GM11168 (cell line): ENCODE measurements at regions not wholly inside any gene's neighbourhood (a gene's known extent, or its start where the extent isn't known, plus 50 kb on each side); places are given as distances from the start of the nearest gene placed in this dataset.

Experiments used
- in situ Hi-C: fragments of 300-500 bp; cut with MboI; formaldehyde crosslinking; loops from one replicate; pipeline ENCODE4 v1.12.0; 2022; ENCODE audit warnings: low sequenced_read_pairs; ENCODE audit not compliant: unreplicated experiment

DNA sequence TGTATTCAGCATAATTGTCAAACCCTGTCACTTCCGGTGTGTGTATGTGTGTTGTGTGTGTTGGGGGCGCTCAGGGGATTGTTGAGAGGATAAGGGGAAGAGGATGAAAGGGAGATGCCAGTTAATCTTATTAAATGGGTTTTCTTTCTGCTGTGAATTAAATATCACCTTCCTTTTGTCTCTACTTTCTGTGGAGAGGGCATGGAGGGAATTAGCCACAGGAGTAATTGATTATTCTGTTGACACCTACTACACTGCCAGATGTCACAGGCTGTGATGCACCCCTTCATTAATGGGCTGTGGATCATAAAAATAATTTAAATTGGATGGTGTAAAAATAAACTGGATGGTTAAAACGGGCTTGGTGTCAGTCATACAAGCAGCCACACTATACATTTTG lies 311.9 kb downstream of the MDFIC start:
- in situ Hi-C loops, result no loop called here

DNA sequence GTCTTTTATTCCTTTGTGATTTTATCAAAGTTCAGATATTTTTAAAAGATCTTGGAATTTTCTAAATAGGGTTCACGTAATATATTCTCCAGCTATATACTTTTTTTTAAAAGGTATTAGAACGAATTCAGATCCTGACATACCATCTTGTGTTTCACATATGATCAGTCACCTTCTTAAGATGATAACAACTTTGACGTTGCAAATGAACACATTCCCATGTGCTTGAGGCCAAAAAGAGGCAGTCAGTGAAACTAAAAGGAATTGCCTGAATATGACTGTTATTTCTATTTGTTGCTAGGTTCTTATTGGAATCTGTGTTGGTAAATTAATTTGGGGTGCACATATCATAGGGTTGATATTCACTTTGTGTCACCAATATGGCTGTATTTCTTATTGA lies 310.1 kb downstream of the MDFIC start:
- in situ Hi-C loops, result no loop called here

DNA sequence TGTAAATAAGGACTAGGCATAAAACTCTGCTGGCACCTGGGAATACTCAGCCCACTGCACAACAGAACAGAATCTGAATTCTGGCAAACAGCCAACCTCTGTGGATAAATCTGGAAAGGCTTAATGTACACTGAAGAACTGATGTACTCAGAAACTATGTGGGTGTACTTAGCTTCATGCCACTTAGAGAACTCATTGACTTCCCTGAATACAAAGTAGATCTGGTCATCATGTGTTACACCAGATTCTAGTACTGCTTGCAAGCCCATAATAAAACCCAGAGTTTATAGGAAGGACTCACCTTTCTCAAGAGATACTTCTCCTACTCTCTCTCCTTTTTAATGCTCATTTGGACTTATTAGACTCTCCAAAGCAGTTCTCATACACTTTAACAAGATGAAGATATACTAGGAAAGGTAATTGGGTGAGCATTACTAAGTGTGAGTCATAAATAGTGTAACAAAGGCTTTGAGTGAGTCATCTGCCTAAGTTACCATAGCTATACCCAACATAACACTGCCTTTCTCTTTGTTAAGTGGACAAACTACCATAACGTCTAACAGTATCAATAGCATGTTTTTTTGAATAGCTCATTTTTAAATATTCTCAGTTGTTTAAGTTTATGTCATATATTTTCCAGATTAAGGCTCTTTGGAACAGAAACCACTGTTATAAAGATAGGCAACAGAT lies 309.1 kb downstream of the MDFIC start:
- in situ Hi-C loops, result no loop called here

DNA sequence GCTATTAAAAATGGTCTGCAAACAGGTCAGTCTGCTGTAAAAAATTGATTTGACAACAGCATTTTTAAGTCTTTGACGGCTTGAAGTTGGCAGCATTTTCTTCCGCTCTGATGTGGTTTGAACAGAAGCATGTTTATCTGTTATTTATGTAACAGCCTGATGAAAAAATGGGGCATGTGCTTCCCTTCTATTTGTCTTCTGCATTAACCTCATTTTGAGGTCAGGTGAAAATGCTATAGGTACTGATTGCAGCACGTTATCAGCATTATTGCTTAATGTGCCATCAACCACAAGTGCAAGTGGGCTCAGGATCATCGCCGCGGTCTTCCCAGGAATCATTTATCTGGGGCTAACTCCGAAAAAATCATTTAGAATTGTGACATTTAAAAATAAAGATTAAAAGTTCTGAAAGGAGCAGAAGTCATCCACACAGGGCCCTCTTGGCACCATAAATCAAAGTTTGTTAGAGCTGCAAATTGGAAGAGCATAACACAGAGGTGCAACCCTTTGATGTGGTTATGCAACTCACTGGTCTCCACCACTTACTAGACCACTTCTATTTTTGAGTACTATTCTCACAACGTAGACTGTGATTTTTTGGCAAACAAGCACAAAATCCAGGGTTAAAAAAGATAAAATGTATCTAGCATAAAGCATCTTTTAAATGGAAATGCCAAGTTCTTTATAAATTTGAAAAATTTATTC lies 307.7 kb downstream of the MDFIC start:
- in situ Hi-C loops, result no loop called here

DNA sequence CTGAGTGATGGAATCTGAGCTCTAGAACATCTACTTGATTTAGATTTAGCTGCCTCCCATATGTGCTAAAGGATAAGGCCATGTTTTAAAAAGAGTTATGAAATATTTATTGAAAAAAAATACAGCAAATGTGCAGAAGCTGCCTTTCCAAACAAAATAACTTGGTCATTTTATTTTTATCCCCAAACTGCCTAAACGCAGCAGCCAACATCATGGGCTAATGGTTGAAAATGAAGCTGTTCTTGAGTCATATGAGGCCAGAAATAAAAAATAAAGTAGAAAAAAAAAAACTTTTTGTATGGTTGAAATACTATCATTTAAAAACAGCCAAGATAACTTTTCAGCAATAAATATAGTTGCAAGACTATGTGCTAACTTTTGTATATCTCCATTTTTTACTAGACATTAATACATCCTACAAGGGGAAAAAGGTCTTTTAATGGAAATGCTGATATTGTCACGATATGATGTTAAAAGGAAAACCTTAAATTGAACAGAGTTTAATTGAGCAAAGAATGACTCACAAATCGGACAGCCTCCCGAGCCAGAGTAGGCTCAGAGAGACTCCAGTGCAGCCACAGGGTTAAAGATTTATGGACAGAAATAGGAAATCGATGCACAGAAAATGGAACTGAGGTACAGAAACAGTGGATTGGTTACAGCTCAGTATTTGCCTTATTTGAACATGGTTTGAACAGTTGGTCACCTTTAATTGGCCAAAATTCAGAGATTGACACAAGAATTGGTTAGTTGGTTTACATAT lies 305.8 kb downstream of the MDFIC start:
- in situ Hi-C loops, result no loop called here

DNA sequence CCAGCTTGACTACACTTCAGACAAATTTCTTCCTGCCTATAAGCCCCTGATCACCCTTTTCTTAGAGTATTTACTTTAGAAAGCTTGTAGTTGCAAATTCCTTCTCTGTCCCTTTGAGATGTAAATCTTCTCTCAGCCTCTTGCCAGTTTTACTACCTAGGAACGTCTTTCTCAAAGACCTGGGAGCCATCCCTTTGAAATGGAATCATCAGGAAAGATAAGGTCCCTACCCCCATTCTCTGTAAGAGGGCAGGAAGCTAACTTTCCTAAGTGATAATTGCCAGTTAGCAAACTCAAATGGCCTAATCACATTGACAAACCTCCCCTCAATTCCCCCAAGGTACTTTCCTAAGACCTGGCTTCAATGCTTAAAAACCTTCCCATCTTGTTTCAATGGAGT lies 304.5 kb downstream of the MDFIC start:
- in situ Hi-C loops, result no loop called here

DNA sequence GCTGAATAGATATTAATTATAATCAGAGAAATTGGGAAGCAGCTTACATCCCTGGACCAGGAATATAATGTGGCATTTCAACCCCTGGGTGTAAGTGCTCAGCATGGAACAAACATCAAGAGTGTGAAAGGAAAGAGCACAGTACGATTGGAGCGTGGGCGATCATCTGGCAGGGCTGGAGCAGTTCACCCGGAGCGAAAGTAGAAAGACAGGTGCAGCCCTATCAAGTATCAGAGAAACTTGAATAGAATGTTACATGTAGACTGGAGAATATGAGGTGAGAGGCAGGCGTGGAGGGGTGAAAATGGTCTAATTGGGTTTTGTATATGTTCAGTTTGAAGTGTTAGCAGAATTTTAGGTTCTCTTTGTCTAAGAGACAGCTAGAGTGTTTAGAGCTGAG lies 303.0 kb downstream of the MDFIC start:
- in situ Hi-C loops, result loop anchor here (25.0 kb wide), 1 partner anchor 363 kb away; no protein-coding TSS in a partner anchor

DNA sequence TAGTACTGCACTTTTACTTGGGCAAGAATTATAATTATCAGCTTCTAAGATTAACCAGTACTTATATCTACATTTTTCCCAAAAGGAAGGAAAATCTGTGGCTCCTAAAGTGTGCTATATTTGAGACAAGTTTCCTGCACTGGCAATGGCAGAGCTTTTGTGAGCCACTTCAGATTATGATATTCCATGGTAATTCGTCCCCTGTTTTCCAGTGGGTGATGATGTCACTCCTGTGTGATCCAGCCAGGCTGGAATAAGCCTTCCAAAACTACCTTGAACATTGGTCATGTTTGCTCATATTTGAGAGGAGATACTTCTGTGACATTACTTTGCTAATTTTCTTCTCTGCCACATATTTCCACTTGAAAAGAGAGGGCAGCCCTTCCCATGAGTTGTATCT lies 302.1 kb downstream of the MDFIC start:
- in situ Hi-C loops, result loop anchor here (25.0 kb wide), 1 partner anchor 362 kb away; no protein-coding TSS in a partner anchor

DNA sequence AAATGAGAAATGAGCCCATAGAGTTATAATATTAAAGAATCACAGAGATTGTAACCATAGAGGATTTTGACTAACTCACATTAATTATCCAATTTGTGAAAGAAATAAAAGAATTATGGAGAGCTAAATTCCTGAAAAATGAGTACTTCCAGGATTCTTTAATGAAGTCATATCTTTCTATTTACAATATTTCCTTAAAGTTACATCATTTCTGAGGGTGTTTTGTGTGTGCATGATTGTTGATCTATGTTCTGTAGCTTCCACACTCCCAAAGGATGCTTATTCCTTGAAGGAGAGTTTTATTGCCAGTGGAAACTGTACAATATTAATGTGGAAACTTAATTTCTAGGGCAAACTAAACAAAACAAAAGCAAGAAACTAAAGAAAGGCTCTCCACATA lies 299.6 kb downstream of the MDFIC start:
- in situ Hi-C loops, result loop anchor here (25.0 kb wide), 1 partner anchor 359 kb away; no protein-coding TSS in a partner anchor

DNA sequence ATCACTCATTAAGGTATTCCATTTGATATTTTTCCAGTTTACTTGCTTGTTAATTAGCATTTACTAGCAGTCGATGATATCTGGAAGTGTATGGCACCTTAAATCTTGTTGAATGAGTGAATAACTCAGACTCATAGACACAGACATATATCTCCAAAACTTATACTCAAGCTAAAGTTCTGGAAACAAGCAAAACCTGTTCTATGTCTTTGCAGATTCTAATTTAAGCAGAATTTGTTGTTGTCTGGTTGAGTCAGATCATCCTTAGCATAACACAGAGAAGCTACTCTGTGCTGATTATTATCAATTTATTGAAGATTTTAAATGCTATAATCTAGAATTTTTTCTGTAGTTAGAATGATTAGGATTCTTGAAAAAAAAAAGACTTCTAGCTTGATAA lies 296.2 kb downstream of the MDFIC start:
- in situ Hi-C loops, result loop anchor here (25.0 kb wide), 1 partner anchor 356 kb away; no protein-coding TSS in a partner anchor

DNA sequence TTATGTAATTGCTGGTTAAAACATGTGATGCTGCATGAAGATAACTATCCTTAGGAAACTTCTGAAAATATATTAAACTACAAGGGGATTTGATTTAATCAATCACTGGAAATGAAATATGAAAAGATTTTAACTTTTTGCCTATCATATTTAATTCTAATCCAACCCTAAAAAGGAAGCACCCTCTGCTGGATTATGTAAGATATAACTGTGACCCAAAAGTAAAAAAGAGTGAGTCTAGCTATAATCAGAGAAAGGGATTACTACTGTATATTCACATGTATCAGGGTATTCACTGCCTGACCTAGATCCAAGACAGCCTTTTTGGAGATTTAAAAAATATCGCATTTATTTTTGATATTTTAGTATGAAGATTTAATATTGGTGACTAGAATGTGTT lies 295.5 kb downstream of the MDFIC start:
- in situ Hi-C loops, result loop anchor here (25.0 kb wide), 1 partner anchor 355 kb away; no protein-coding TSS in a partner anchor

DNA sequence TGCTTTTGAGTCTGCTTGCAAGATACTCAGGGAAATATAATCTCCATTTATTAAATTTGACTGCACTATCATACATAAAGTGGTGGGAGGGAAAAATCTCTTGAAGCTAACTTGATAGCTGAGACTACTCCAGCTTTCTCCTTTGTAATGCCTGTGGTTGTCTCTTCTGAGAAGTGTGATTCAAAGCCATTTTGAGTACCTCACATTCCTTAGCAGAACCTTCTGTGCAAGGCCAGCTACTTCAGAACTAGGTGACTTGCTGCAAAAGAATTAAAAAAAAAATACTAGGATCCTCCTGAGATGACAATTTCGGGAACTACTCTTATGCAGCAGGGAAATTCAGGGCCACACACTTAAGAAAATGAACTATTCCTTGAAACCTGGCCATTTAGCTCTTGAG lies 294.8 kb downstream of the MDFIC start:
- in situ Hi-C loops, result loop anchor here (25.0 kb wide), 1 partner anchor 354 kb away; no protein-coding TSS in a partner anchor

DNA sequence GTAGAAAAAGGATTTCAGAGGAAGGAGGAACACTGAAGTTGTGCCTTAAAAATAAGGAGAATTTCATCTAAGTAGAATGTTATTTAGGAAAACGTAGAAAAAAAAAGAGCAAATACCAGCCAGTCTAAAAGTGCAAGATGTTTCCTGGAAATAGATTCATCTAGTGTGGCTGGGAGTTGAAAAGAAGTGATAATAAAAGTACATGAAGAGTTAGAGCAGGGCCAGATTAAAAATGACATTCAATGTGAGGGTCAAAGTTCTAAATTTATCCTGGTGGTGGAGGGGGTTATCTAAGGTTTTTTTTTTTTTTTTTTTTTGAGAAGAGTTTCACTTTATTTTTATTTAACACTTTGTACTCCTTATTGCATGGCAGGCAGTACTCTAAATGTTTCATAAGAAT lies 289.3 kb downstream of the MDFIC start:
- in situ Hi-C loops, result loop anchor here (25.0 kb wide), 1 partner anchor 349 kb away; no protein-coding TSS in a partner anchor

DNA sequence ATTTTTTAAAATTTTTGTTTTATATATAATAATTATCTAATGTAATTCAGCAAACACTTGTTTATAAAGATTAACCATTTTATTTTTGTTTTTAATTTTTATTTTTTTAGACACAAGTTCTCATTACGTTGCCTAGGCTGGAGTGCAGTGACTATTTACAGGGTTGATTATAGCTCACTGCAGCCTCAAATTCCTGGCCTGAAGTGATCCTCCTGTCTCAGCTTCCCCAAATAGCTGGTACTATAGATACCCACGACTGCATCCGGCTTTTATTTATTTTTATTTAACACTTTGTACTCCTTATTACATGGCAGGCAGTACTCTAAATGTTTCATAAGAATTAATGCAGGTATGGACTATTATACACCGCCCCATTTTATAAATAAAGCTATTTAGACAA lies 288.7 kb downstream of the MDFIC start:
- in situ Hi-C loops, result loop anchor here (25.0 kb wide), 1 partner anchor 348 kb away; no protein-coding TSS in a partner anchor

DNA sequence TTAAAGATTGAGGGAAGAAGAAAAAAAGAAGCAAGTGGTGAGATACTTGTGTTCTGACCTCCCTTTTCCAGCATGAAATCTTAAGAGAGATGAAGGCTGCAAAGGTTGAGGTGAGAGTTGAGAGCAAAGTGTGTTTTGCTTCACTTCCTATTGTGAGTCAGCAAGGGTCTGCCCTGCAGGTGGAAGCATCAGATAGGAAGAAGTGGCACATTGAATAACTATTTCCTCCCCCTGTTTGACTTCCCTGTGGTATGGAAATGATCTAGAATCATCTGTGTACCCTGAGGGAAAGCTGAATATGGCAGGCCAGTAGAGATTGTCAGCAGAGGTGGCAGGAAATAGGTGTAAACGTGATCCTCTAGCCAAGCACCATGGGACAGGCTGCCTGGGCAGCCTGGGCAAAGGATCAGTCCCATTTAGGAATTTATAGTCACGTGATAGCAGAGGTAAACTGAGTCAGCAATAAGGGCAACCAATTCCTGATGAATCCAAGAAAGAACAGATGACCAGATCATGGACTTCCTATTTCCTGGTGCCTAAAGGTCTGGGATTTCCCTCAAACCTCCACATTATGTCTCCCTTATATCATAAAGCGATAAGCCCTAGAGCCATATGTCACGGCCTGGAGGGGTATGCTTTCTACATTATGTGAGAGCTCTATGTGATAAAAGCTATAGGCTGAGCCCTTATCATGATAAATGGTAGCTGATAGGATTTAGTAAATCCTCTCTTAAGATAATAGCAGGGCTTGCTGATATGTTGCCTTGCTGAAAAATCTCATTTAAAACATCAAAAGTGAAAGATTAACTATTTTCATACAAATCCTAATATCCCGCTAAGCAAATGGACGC lies 287.0 kb downstream of the MDFIC start:
- in situ Hi-C loops, result loop anchor here (25.0 kb wide), 1 partner anchor 347 kb away; no protein-coding TSS in a partner anchor

DNA sequence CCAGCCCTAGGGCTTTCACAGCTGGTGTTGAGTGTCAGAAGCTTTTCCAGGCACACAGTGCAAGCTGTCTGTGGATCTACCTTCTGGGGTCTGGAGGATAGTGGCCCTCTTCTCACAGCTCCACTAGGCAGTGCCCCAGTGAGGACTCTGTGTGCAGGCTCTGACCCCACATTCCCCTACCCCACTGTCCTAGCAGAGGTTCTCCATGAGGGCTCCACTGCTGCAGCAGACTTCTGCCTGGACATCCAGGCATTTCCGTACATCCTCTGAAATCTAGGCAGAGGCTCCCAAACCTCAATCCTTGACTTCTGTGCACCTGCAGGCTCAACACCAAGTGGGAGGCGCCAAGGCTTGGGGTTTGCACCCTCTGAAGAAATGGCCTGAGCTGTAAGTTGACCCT lies 284.5 kb downstream of the MDFIC start:
- in situ Hi-C loops, result loop anchor here (25.0 kb wide), 1 partner anchor 344 kb away; no protein-coding TSS in a partner anchor

DNA sequence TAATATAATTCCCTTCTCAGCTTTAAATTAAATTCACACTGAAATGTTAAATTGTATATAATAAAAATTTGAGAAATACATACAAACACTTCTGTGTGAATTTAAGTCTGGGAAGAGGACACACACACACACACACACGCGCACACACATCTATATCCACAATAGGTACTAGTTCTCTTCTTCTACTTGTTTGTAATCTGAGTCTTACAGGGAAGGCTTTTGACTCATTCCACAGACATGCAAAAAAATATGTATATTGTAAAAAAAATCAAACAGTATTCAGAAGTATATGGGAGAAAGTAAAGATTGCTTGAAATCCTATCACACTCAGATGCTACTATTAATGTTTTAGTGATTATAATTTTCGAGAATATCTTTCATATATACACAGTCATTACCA lies 276.2 kb downstream of the MDFIC start:
- in situ Hi-C loops, result no loop called here

DNA sequence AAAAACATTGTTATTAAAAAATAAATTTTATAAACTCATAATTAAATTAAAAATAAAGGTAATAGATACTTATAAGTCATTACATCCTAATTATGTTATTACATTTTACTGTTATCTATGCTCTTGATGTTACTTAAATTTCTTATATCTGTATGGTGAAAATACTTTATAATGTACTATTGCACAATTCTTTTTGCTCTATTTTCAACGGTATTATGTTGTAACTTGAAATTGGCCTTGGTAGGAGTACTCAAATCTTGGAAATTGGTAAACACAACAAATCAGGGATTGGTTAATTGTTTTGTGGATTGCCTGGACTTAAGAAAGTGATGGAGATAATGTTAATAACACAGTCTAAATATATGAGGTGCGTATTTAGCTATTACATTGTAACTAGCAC lies 273.3 kb downstream of the MDFIC start:
- in situ Hi-C loops, result no loop called here

DNA sequence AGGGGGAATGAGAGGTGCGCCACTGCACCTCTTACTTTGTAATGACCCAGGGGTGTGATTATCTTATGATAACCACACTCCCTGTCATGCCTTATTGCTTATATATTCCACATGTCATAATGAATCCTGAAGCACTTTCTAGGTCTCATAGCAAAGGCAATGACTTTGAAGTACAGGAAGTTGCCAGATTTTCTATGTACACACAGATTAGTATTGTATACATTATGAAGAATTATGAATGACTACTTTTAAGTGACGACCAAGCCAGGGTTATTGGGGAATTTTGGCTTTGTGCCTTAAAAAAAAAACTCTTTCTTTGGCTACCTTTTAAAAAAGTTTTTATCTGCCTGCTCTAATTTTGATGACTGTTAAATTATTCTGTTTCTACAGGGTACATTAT lies 269.6 kb downstream of the MDFIC start:
- in situ Hi-C loops, result no loop called here
